Vagina (tissue), 2 donors: ENCODE measurements at regions not wholly inside any gene's neighbourhood (a gene's known extent, or its start where the extent isn't known, plus 50 kb on each side); places are given as distances from the start of the nearest gene placed in this dataset.

ENCODE experiments used
- POLR2AphosphoS5 ChIP-seq, 2 donors: sonication (generic); formaldehyde crosslinking; IDR thresholded peaks; one replicate each; pipeline ENCODE4 v1.9.0; 2017; ENCODE audit warnings: antibody characterized with exemption in 2 of 2, mild to moderate bottlenecking in 2 of 2, low read depth in 1 of 2; ENCODE audit not compliant: insufficient read depth in 1 of 2
- TF ChIP-seq, protein P1 (sequence below), 3 experiments: fragments of 450-650 bp in 2 of 3; fragments of 200-600 bp in 1 of 3; sonication (generic) in 1 of 3; IDR thresholded peaks; one replicate each; pipeline ENCODE4 v1.5.1; 2017 to 2019; ENCODE audit warnings: antibody characterized with exemption in 3 of 3, mild to moderate bottlenecking in 2 of 3, moderate library complexity in 2 of 3

GRCh38 chr13:37263871-37264270 is 158.4 kb upstream of the CSNK1A1L start:
- TF ChIP-seq, protein P1, sequence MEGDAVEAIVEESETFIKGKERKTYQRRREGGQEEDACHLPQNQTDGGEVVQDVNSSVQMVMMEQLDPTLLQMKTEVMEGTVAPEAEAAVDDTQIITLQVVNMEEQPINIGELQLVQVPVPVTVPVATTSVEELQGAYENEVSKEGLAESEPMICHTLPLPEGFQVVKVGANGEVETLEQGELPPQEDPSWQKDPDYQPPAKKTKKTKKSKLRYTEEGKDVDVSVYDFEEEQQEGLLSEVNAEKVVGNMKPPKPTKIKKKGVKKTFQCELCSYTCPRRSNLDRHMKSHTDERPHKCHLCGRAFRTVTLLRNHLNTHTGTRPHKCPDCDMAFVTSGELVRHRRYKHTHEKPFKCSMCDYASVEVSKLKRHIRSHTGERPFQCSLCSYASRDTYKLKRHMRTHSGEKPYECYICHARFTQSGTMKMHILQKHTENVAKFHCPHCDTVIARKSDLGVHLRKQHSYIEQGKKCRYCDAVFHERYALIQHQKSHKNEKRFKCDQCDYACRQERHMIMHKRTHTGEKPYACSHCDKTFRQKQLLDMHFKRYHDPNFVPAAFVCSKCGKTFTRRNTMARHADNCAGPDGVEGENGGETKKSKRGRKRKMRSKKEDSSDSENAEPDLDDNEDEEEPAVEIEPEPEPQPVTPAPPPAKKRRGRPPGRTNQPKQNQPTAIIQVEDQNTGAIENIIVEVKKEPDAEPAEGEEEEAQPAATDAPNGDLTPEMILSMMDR (IDR thresholded peaks at IDR 0.05): no peak
- no peak for TF ChIP-seq POLR2AphosphoS5 (IDR thresholded peaks at IDR 0.05; ENCODE audit: insufficient read depth in 1 of 2, low read depth in 1 of 2)
